ENCODE measurements at regions not wholly inside any gene's neighbourhood (a gene's known extent, or its start where the extent isn't known, plus 50 kb on each side); places are given as distances from the start of the nearest gene placed in this dataset.
A peak's percentile ranks its signal among the peaks of the same experiment; 100 is the strongest.

- ATAC-seq = no peak
- no peak overlapping the region for H3K4me3 Mint-ChIP-seq
- H3K4me1 Mint-ChIP-seq (ENCODE audit: low read depth) = peaks cover 69% of the 10 kb centered on the region
- H3K9me3 Mint-ChIP-seq = no peaks in the 10 kb centered on the region
- no peak for DNase-seq
- H3K27me3 Mint-ChIP-seq (ENCODE audit: low read depth) = no peaks in the 10 kb centered on the region
- no peaks in the 10 kb centered on the region for H3K36me3 Mint-ChIP-seq (ENCODE audit: insufficient read depth)
Measured at GRCh38 chr2:191620144-191620543, 57.8 kb upstream of the NABP1 start.

GRCh38 chr2:191622374-191623320 is 55.3 kb upstream of the NABP1 start:
- Mint-ChIP-seq H3K27me3 (ENCODE audit: low read depth) (no peaks in the 10 kb centered on the region), H3K36me3 (ENCODE audit: insufficient read depth) (no peaks in the 10 kb centered on the region), H3K4me3 (no peak overlapping the region), H3K4me1 (ENCODE audit: low read depth) (peaks cover 68% of the 10 kb centered on the region), H3K9me3 (no peaks in the 10 kb centered on the region)
- ATAC-seq (peak; percentile 55 to 58), DNase-seq (no peak)

- ATAC-seq = peak; percentile 29 to 31
- no peaks in the 10 kb centered on the region for H3K36me3 Mint-ChIP-seq (ENCODE audit: insufficient read depth)
- no peak overlapping the region for H3K4me3 Mint-ChIP-seq
- H3K27me3 Mint-ChIP-seq (ENCODE audit: low read depth) = no peaks in the 10 kb centered on the region
- DNase-seq = peak; percentile 38
- H3K4me1 Mint-ChIP-seq (ENCODE audit: low read depth) = peaks cover 67% of the 10 kb centered on the region
- no peaks in the 10 kb centered on the region for H3K9me3 Mint-ChIP-seq
Measured at GRCh38 chr2:191625016-191625415, 52.9 kb upstream of the NABP1 start.

GRCh38 chr2:191625446-191625845 is 52.5 kb upstream of the NABP1 start:
- H3K4me1 Mint-ChIP-seq (ENCODE audit: low read depth) = peaks cover 66% of the 10 kb centered on the region
- H3K4me3 Mint-ChIP-seq = no peak overlapping the region
- ATAC-seq = no peak
- no peaks in the 10 kb centered on the region for H3K36me3 Mint-ChIP-seq (ENCODE audit: insufficient read depth)
- no peak for DNase-seq
- no peaks in the 10 kb centered on the region for H3K27me3 Mint-ChIP-seq (ENCODE audit: low read depth)
- H3K9me3 Mint-ChIP-seq = no peaks in the 10 kb centered on the region

DNA sequence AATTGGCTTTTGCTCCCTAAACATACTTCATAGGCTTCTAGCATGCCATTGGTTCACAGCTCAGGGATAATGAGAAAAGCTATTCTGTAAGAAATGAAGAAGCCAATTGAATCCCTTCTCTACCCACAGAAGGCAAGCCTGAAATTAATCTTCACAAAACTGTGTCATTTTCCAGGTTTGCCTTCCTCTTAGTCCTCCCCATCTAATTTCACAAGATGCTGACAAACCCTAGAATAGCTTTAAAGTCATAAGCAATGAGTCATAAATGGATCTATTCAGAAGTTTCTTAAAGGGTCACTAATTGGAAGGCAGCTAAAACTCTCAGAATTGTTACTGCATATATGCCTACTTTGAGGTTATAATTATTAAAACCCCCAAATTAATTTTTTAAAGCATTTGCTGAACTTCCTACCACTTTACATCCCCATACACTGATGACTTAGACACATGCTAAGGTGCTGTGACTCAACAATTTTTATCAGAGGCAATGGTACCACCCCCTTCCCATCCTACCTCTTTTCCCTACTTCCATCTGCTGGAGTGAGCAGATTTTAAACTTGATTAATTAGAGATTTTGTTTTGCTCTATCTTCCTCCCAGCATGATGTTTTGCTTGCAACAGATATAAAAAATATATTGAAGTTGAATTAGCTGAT is 51.3 kb upstream of the NABP1 start:
- H3K9me3 Mint-ChIP-seq = no peaks in the 10 kb centered on the region
- H3K36me3 Mint-ChIP-seq (ENCODE audit: insufficient read depth) = no peaks in the 10 kb centered on the region
- peaks cover 61% of the 10 kb centered on the region for H3K4me1 Mint-ChIP-seq (ENCODE audit: low read depth)
- no peaks in the 10 kb centered on the region for H3K27me3 Mint-ChIP-seq (ENCODE audit: low read depth)
- DNase-seq (no peak), ATAC-seq (no peak)
- no peak overlapping the region for H3K4me3 Mint-ChIP-seq

- H3K4me1 Mint-ChIP-seq (ENCODE audit: low read depth) = peaks cover 57% of the 10 kb centered on the region
- no peak for DNase-seq
- H3K27me3 Mint-ChIP-seq (ENCODE audit: low read depth) = no peaks in the 10 kb centered on the region
- H3K4me3 Mint-ChIP-seq = no peak overlapping the region
- no peaks in the 10 kb centered on the region for H3K9me3 Mint-ChIP-seq
- ATAC-seq = no peak
- no peaks in the 10 kb centered on the region for H3K36me3 Mint-ChIP-seq (ENCODE audit: insufficient read depth)
Measured at GRCh38 chr2:191627518-191627917, 50.4 kb upstream of the NABP1 start.
